Motor neuron (in vitro differentiated cells): ENCODE measurements at regions not wholly inside any gene's neighbourhood (a gene's known extent, or its start where the extent isn't known, plus 50 kb on each side); places are given as distances from the start of the nearest gene placed in this dataset.

Experiments used
- ATAC-seq, 8 experiments: fragments of 200-7000 bp; cut with Tn5 transposase; replicated peaks in 6 of 8; 2 replicates each; pipeline ENCODE4 v1.8.0; 2021; ENCODE audit warnings: mild to moderate bottlenecking in 8 of 8, moderate library complexity in 8 of 8
- H3K27ac ChIP-seq, 2 donors: fragments of 250-450 bp; sonication (Bioruptor Pico); 2 replicates each; pipeline ENCODE4 v1.9.0; 2021; ENCODE audit warnings: antibody characterized with exemption in 2 of 2, mild to moderate bottlenecking in 2 of 2, moderate library complexity in 1 of 2
- H3K4me1 ChIP-seq, 2 donors: fragments of 250-450 bp; sonication (Bioruptor Pico); replicated peaks in 1 of 2; 2 replicates each; pipeline ENCODE4 v1.6.1; 2021; ENCODE audit warnings: antibody characterized with exemption in 2 of 2, mild to moderate bottlenecking in 2 of 2, moderate library complexity in 1 of 2
- H3K4me3 ChIP-seq, 5 donors: fragments of 250-450 bp; sonication (Bioruptor Pico); 2 replicates each; pipeline ENCODE4 v1.9.0; 2021; ENCODE audit warnings: antibody characterized with exemption in 5 of 5, mild to moderate bottlenecking in 5 of 5, moderate library complexity in 4 of 5
- WGBS, 10 experiments: fragments of 450-650 bp; shearing (Covaris generic); methylation state at CpG; one replicate each; pipeline ENCODE4 v1.0.0; 2022; 5-methylcytosine and 5-hydroxymethylcytosine counted together
- in situ Hi-C, 9 experiments: fragments of 400-800 bp; cut with MboI; loops; one replicate each; pipeline ENCODE4 v1.15.0; 2021; ENCODE audit warnings: low sequenced_read_pairs in 9 of 9, low pct_unique_long_range_greater_than_20kb in 2 of 9; ENCODE audit not compliant: unreplicated experiment in 9 of 9

DNA sequence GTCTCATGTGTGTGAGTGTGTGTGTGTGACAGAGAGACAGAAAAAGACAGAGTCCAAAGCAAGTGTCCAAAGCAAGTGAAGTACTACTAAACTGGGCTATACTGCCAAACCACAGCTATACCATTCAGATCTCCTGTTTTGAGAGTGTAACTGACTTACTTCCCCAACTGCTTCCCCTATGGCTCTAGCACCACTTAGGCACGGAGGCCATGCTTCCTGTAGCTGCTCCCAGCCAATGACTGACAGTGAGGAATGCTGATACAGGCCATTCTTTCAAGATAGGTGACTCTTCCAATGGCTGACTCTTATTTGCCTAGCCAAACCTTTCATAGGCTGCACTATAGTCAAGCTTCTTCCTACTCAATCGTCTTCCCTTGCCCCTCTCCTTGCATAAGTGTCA is 393.2 kb downstream of the BCAT1 start:
- H3K4me1 ChIP-seq, result peaks cover 8 to 19% of the 10 kb centered on the region in 2 donors
- no peak overlapping the region for H3K4me3 ChIP-seq
- ATAC-seq, result no peak
- WGBS, 10 experiments, result 0 to 83% (median 78%) methylated on average over 1 to 2 of the region's 2 CpGs; no CpG with 5 or more reads in 4 of the 10 experiments
- in situ Hi-C loops, result loop anchor here in 1 of 9 experiments (25.0 kb wide), 1 partner anchor 443 kb away; no protein-coding TSS in a partner anchor
- no peak overlapping the region for H3K27ac ChIP-seq

DNA sequence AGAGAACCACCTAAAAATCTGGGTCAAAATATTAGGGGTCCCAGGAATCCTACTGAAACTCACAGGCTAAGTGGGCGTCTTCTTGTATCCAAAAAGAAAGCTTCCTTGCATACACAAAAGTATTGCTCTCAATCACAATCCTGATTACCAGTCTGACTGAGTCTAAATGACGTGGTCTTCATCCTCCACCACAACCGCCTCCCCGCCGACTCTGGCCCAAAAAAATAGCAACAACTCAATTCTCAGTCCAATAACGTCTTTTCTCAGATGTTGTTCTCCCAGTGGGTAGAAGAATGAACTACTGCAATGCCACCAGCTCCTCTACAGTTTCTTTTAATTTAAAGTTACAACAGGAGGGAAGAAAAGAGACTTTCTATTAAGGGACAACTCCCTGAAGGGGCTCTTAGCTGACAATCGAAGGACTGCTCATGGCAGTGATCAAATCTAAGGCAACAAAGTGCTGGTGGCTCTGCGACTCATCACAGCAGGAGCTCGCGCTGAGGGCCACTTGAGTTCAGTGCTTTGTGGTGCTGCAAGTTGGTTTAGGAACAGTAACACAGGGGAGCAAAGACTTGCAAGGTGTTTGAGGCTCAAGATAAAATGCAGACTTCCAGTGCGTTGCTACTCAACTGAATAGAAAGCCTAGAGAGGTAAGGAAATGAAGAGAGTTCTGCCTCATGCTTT is 394.1 kb downstream of the BCAT1 start:
- in situ Hi-C loops, result loop anchor here in 1 of 9 experiments (25.0 kb wide), 1 partner anchor 442 kb away; no protein-coding TSS in a partner anchor
- 34 to 100% (median 88%) methylated on average over 1 to 9 of the region's 11 CpGs; no CpG with 5 or more reads in 1 of the 10 experiments for WGBS, 10 experiments
- H3K4me1 ChIP-seq, result peaks cover 10 to 22% of the 10 kb centered on the region in 2 donors
- no peak overlapping the region for H3K27ac ChIP-seq
- no peak overlapping the region for H3K4me3 ChIP-seq
- ATAC-seq, result no peak

DNA sequence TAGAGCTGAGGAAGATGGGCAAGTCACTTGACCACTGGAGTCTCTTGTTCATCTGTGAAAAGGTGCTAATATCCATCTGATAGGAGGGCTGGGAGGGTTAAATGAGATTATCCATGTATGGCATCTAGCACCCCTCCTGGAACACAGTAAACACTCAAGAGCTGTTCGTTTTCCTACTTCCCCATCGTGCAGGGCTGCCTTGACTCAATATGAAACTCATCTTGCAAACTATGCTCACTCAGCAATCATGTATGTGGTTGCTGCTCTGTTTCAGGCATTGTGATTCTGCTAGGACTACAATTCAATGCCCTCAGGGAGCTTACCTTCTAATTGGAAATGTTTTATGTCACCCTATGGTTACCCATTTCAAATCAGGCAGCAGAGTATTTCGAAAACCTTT is 395.6 kb downstream of the BCAT1 start:
- in situ Hi-C loops, result loop anchor here in 1 of 9 experiments (25.0 kb wide), 1 partner anchor 441 kb away; no protein-coding TSS in a partner anchor
- H3K4me3 ChIP-seq, result no peak overlapping the region
- 16 to 100% (median 94%) methylated on average over 1 to 3 of the region's 3 CpGs; no CpG with 5 or more reads in 3 of the 10 experiments for WGBS, 10 experiments
- no peak overlapping the region for H3K27ac ChIP-seq
- ATAC-seq, result no peak
- H3K4me1 ChIP-seq, result peaks cover 10 to 24% of the 10 kb centered on the region in 2 donors

DNA sequence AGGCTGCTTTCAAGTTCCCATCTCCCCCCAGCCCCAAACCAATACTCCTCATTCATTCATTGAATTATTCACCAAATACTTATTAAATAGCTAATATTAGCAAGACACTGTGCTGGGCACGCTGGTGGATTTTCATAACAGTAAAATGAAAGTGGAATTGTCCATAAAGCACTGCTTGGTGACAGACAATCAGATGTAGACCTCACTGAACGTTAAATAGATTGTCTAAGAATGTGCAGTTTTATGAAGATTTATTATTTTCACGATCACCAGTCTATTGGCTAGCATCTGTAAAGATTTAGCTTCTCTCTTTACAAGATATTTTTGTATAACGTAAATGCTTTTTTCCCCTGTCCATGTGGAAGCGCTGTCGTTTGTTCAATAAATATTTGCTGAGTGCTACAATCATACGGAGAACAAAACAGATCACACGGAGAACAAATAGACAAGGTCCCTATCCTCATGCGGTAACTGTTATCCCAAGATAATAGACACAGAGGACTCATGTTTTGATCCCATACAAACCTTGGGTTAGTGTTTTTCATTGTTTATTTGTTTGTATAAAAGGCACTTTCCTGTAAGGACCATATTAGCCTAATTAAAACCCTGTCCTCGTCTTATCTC is 397.6 kb downstream of the BCAT1 start:
- Histone ChIP-seq H3K4me1 (peaks cover 10 to 24% of the 10 kb centered on the region in 2 donors), H3K4me3 (peak overlapping the region in 1 of 5 donors; percentile 5), H3K27ac (peak overlapping the region in 1 of 2 donors; percentile 19)
- in situ Hi-C loops, result loop anchor here in 1 of 9 experiments (25.0 kb wide), 1 partner anchor 439 kb away; no protein-coding TSS in a partner anchor
- peak in 7 of 8 experiments; percentile 31 to 93 (median 65) for ATAC-seq
- WGBS, 10 experiments, result 22 to 70% (median 31%) methylated on average over 2 to 10 of the region's 10 CpGs

DNA sequence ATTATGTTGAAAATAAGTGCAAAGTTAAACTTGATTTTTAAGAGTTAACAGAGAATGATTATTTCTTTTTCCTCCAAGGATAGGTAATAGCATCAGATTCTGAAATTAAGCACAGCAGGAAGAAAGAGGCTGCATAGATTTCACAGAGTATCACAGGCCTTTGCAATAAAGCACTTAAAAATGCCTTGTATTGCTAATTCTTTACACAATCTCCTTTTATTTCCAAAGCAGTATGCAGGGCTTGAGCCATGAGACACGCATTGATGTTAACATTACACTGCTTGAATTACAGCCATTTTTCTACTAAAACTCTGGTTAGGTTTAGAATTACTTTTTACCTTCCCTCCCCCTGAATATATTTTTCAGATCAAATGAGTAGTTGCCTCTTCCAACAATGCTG is 398.3 kb downstream of the BCAT1 start:
- Histone ChIP-seq H3K4me1 (peaks cover 10 to 24% of the 10 kb centered on the region in 2 donors), H3K27ac (peak overlapping the region in 1 of 2 donors; percentile 19), H3K4me3 (no peak overlapping the region)
- 20 to 100% (median 67%) methylated on average over 1 of the region's 1 CpG; no CpG with 5 or more reads in 2 of the 10 experiments for WGBS, 10 experiments
- in situ Hi-C loops, result loop anchor here in 1 of 9 experiments (25.0 kb wide), 1 partner anchor 438 kb away; no protein-coding TSS in a partner anchor
- peak in 4 of 8 experiments; percentile 14 to 64 (median 25) for ATAC-seq

DNA sequence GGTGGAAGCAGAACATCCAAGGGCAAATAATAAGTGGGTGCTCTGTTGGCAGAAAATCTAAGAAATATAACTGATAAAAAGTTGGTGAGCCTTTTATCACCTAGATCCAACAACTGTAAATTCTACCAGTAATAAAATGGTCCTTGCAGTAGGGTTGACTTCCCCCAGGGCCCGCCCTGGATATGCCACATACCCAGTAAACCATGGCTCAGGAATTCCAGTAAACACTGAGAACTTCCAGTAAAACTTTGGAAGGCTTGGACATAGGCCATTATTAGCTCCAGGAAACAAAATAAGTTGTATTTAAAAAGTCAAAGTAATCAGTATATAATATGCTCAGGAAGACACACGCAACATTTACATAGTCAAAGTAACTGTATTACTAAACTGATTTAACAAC is 402.2 kb downstream of the BCAT1 start:
- H3K4me3 ChIP-seq, result no peak overlapping the region
- 65 to 100% (median 97%) methylated on average over 1 to 2 of the region's 2 CpGs; no CpG with 5 or more reads in 3 of the 10 experiments for WGBS, 10 experiments
- ATAC-seq, result no peak
- in situ Hi-C loops, result no loop called here
- peaks cover 9 to 21% of the 10 kb centered on the region in 2 donors for H3K4me1 ChIP-seq
- no peak overlapping the region for H3K27ac ChIP-seq

DNA sequence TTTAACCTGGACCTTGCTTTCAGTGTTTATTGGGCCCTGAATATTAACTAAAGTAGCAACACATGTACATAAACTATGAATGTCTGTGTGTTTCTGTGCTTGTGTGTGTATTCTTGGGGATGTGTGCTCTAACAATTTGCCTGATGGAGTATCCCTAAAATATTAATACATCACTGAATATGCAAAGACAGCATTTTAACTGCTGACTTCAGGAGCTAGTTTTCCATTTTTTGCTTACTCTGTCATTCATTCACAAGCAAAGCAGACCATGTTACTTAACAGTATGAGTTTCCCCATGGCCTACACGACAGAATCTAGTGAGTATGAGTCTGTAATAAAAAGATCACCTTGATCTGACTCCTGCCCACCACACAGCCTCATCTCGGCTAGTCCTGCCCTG is 402.8 kb downstream of the BCAT1 start:
- Histone ChIP-seq H3K4me3 (no peak overlapping the region), H3K27ac (no peak overlapping the region), H3K4me1 (peaks cover 6 to 15% of the 10 kb centered on the region in 2 donors)
- no peak for ATAC-seq
- in situ Hi-C loops, result no loop called here
- 50 to 100% (median 86%) methylated on average over 1 to 2 of the region's 2 CpGs; no CpG with 5 or more reads in 1 of the 10 experiments for WGBS, 10 experiments

DNA sequence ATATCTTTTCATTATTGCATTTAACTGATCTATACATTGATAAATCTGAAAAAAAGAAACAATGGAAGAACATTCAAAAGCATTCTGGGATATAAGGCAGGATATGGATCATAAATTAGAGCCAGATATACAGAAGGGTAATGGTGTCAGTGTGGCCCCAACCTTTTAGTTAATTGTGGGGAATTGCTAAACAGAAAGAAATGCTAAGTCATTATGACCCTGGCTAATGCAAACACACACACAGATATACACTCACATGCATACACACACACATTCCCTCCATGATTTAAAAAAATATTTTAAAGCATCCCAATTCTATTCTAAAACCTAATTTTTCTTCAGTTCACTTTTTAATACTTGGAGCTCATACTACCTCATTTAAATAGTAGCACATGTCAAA is 404.5 kb downstream of the BCAT1 start:
- Histone ChIP-seq H3K4me3 (no peak overlapping the region), H3K27ac (no peak overlapping the region), H3K4me1 (no peaks in the 10 kb centered on the region)
- in situ Hi-C loops, result no loop called here
- ATAC-seq, result no peak

DNA sequence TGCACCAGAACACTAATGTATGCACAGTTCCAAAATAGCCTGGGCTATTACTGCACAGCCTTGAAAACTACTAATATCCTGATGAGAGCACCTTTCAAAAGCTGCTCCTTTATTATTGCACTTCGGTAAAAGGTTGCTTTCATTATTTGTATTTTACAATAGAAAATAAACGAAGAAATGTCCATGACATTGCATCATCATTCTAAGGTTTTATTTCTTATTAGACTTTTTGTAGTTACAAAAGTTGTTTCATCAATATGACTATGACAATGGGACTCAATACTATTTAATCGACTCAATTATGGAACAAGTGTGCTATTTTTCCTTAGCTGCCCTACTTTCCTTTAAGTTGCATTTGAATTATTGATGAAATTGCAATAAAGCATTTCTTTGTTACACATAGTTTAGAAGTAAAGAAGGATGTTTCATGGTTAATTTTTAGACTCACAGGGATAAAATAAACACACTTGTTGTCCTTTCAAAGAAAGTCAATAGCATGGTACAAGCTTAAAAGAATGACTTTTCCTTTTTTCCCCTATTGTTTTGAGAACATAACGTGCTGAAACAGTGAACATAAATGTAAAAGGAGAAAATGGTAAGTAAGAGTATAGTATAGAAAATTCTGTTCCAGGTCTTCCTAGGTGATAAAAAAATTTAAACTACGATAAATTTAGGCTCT is 407.6 kb downstream of the BCAT1 start:
- ATAC-seq, result no peak

DNA sequence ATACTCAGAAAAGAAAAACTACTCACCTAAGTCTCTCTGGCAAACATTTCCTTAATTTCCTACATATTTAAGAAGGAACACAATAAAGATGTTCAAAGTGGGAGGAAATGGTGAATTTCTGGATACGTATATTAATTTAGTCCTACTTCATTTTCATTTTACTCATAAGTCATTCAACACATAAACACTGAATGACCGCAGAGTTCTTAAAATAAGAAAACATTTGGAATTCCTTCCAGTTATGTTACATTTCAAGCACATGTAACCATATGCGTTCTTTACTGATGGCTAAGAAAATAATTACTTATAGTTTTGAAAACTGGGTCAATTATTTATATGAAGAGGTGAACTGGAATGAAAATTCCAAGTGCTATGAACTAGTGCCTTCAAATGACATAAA is 409.3 kb downstream of the BCAT1 start:
- H3K27ac ChIP-seq, result no peak overlapping the region
- in situ Hi-C loops, result no loop called here
- peaks cover 3 to 13% of the 10 kb centered on the region in 2 donors for H3K4me1 ChIP-seq
- H3K4me3 ChIP-seq, result no peak overlapping the region
- ATAC-seq, result no peak
- 6 to 100% (median 83%) methylated on average over 2 to 3 of the region's 3 CpGs; no CpG with 5 or more reads in 1 of the 10 experiments for WGBS, 10 experiments

More for the DNA sequence above, 407.6 kb downstream of the BCAT1 start:
- in situ Hi-C loops, result no loop called here
- 33 to 96% (median 72%) methylated on average over 2 to 5 of the region's 5 CpGs for WGBS, 10 experiments
- H3K4me1 ChIP-seq, result no peaks in the 10 kb centered on the region
- no peak overlapping the region for H3K27ac ChIP-seq
- H3K4me3 ChIP-seq, result no peak overlapping the region

DNA sequence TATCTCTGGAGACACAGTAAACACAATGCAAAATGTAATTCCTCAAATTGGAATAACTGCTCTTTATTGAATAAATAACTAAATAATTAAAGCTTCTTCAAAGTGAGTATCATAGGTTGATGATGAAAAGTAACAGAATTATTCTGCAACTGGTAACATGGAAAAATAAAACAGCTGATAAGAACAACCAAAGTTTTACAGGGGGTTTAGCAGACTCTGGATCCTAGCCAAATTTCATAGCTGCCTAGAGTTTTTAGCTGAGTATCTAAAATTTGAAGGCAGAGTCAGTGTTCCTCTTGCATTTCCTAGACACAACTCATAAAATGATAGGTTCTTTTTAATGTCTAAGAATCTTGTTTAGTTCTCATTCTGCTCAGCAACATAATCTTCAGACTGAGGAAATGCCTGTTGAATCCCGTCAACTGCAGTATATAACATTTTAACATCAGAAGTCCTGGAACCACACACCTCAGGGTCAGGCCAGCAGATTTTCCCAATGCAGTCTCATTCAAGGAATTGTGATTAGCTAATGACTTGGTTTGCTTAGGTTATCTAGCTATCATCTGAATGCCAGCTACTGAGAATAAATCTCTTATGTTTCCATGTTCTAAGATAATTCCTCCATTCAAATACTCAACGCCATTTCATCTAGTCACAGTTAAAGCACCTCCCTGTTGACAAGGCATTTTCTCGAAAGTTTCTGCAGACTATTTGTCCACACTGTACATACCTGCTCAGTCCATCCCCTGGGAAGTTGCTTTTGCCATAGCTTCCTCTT is 411.6 kb downstream of the BCAT1 start:
- peaks cover 6 to 13% of the 10 kb centered on the region in 2 donors for H3K4me1 ChIP-seq
- no peak for ATAC-seq
- H3K4me3 ChIP-seq, result no peak overlapping the region
- WGBS, 10 experiments, result 40 to 100% (median 96%) methylated on average over 1 to 3 of the region's 3 CpGs; no CpG with 5 or more reads in 3 of the 10 experiments
- in situ Hi-C loops, result no loop called here
- no peak overlapping the region for H3K27ac ChIP-seq

DNA sequence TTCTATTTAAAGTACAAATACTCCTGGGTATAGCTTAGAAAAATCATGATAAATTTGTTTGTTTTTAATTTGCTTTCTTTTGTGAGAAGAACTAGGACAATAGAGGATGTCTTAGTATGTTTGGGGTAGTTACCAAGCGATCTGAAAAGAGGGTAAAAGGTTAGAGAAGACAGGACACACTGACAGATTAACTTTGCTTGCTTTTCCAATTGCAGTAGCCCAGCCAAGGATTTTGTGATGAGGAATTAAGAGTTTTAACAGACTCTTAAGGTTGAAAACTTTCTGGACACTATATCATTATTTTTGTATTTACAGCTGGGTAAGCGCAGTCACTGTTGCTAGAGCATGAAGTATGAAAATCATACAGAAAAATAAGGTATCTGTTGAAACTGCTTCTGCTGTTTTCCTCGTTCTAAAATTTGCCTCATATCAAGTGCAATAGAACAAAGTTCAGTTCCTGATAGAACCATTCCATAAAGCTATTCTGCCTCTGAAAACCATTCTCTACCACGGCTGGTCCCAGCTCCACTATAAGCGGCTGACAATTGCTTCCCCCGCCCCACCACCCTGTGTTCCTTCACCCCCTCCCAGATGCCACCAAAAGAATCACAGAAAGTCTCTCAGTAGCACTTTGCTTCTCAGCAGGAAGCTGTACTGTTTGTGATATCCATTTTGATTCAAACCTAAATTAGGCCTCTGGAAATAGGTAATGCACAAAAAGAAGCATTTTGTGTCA is 413.4 kb downstream of the BCAT1 start:
- no peak for ATAC-seq
- in situ Hi-C loops, result no loop called here
- no peak overlapping the region for H3K27ac ChIP-seq
- peaks cover 6 to 13% of the 10 kb centered on the region in 2 donors for H3K4me1 ChIP-seq
- WGBS, 10 experiments, result 54 to 91% (median 66%) methylated on average over 1 to 4 of the region's 6 CpGs; no CpG with 5 or more reads in 1 of the 10 experiments
- H3K4me3 ChIP-seq, result no peak overlapping the region
